CD14-positive monocyte (primary cell): ENCODE measurements at regions not wholly inside any gene's neighbourhood (a gene's known extent, or its start where the extent isn't known, plus 50 kb on each side); places are given as distances from the start of the nearest gene placed in this dataset.

Experiments used
- DNase-seq, 3 donors: peaks; one replicate each; pipeline ENCODE4 v3.0.0-alpha.2; 2011 to 2022
- H2AFZ ChIP-seq: 2 replicates; pipeline ENCODE4 v1.6.0; 2012; ENCODE audit warnings: mild to moderate bottlenecking, low read depth, low read length, inconsistent platforms; ENCODE audit not compliant: insufficient read depth, poor library complexity, severe bottlenecking
- H3K27ac ChIP-seq, 2 donors: 1 replicate in 1 of 2; 2 replicates in 1 of 2; pipeline ENCODE4 v1.5.1; 2012 to 2013; ENCODE audit warnings: low read length in 2 of 2, control low read depth in 1 of 2, inconsistent platforms in 1 of 2, low read depth in 1 of 2, mild to moderate bottlenecking in 1 of 2
- H3K27me3 ChIP-seq, 2 donors: one replicate each; pipeline versions ENCODE4 v1.6.0 to v1.6.1; 2011 to 2013; ENCODE audit warnings: low read length in 2 of 2; ENCODE audit not compliant: control insufficient read depth in 2 of 2, insufficient read depth in 2 of 2
- H3K36me3 ChIP-seq, 2 donors: replicated peaks in 1 of 2; 1 replicate in 1 of 2; 2 replicates in 1 of 2; pipeline versions ENCODE4 v1.5.1 to v1.6.1; 2012 to 2013; ENCODE audit warnings: low read length in 2 of 2, control low read depth in 1 of 2, inconsistent platforms in 1 of 2, mild to moderate bottlenecking in 1 of 2; ENCODE audit not compliant: insufficient read depth in 2 of 2, control insufficient read depth in 1 of 2
- H3K4me1 ChIP-seq, 2 donors: 1 replicate in 1 of 2; 2 replicates in 1 of 2; pipeline versions ENCODE4 v1.5.1 to v1.6.1; 2012 to 2013; ENCODE audit warnings: low read length in 2 of 2, control low read depth in 1 of 2, inconsistent platforms in 1 of 2, mild to moderate bottlenecking in 1 of 2, moderate library complexity in 1 of 2; ENCODE audit not compliant: insufficient read depth in 2 of 2, control insufficient read depth in 1 of 2
- H3K4me2 ChIP-seq: replicated peaks from 2 replicates; pipeline ENCODE3; 2012; ENCODE audit warnings: low read length, moderate library complexity, mild to moderate bottlenecking; ENCODE audit not compliant: poor library complexity, severe bottlenecking; ENCODE audit errors: extremely low read depth
- H3K4me3 ChIP-seq, 3 experiments: fragments of 200-600 bp in 1 of 3; sonication (generic) in 1 of 3; replicated peaks in 1 of 3; 1 replicate in 2 of 3; 2 replicates in 1 of 3; pipeline ENCODE4 v1.5.1; 2011 to 2013; ENCODE audit warnings: low read length in 3 of 3, mild to moderate bottlenecking in 3 of 3, control low read depth in 2 of 3, low read depth in 2 of 3, inconsistent platforms in 1 of 3, moderate library complexity in 1 of 3
- H3K79me2 ChIP-seq: 2 replicates; pipeline ENCODE4 v1.6.0; 2012; ENCODE audit warnings: mild to moderate bottlenecking, control low read depth, inconsistent platforms, low read length, moderate library complexity; ENCODE audit not compliant: insufficient read depth
- H3K9ac ChIP-seq: 2 replicates; pipeline ENCODE4 v1.6.0; 2017; ENCODE audit warnings: low read length, mild to moderate bottlenecking; ENCODE audit not compliant: insufficient read depth, poor library complexity, severe bottlenecking
- H3K9me3 ChIP-seq, 2 donors: replicated peaks in 1 of 2; 1 replicate in 1 of 2; 2 replicates in 1 of 2; pipeline versions ENCODE4 v1.5.1 to v1.6.1; 2012 to 2013; ENCODE audit warnings: low read length in 2 of 2, control low read depth in 1 of 2; ENCODE audit not compliant: control insufficient read depth in 1 of 2, insufficient read depth in 1 of 2
- H4K20me1 ChIP-seq: 2 replicates; pipeline ENCODE4 v1.6.0; 2012; ENCODE audit warnings: mild to moderate bottlenecking, low read length, control low read depth, moderate library complexity; ENCODE audit not compliant: insufficient read depth
- H3K27ac Mint-ChIP-seq, 7 donors: one replicate each; pipeline ENCODE4 v1.8.0; 2020; ENCODE audit warnings: mild to moderate bottlenecking in 7 of 7, mixed read lengths in 7 of 7, moderate library complexity in 6 of 7, inconsistent platforms in 2 of 7
- H3K27me3 Mint-ChIP-seq, 3 donors: one replicate each; pipeline ENCODE4 v1.8.0; 2021 to 2022; ENCODE audit warnings: low read depth in 3 of 3, mild to moderate bottlenecking in 3 of 3, mixed read lengths in 3 of 3, moderate library complexity in 3 of 3, inconsistent platforms in 1 of 3
- H3K36me3 Mint-ChIP-seq, 2 donors: one replicate each; pipeline ENCODE4 v1.8.0; 2020; ENCODE audit warnings: mixed read lengths in 2 of 2, inconsistent platforms in 1 of 2, mild to moderate bottlenecking in 1 of 2
- H3K4me1 Mint-ChIP-seq: one replicate; pipeline ENCODE4 v1.8.0; 2020; ENCODE audit warnings: mild to moderate bottlenecking, mixed read lengths
- H3K4me3 Mint-ChIP-seq, 2 donors: one replicate each; pipeline ENCODE4 v1.8.0; 2020; ENCODE audit warnings: mild to moderate bottlenecking in 2 of 2, mixed read lengths in 2 of 2, moderate library complexity in 1 of 2
- H3K9me3 Mint-ChIP-seq, 7 donors: one replicate each; pipeline ENCODE4 v1.8.0; 2020 to 2022; ENCODE audit warnings: mixed read lengths in 7 of 7, mild to moderate bottlenecking in 6 of 7, moderate library complexity in 6 of 7, inconsistent platforms in 2 of 7
- CTCF ChIP-seq: fragments of 200-600 bp; IDR thresholded peaks from one replicate; pipeline ENCODE4 v1.8.0; 2022; ENCODE audit warnings: antibody characterized with exemption, mild to moderate bottlenecking
- WGBS: methylation state at CpG from one replicate; pipeline ENCODE4 v1.1.5; 2013; ENCODE audit warnings: missing lambda C conversion rate; ENCODE audit not compliant: insufficient coverage; 5-methylcytosine and 5-hydroxymethylcytosine counted together
- intact Hi-C, 2 donors: fragments of 100-400 bp; cut with micrococcal nuclease; formaldehyde crosslinking; loops; one replicate each; pipeline versions ENCODE4 v1.15.0 to v1.15.1; 2023

- H3K9me3 ChIP-seq, result no peaks in the 10 kb centered on the region
- peaks cover 0 to 2% (median 1%) of the 10 kb centered on the region in 3 donors for H3K27me3 Mint-ChIP-seq
- H3K4me3 ChIP-seq, result no peak overlapping the region
- no peak overlapping the region for H3K9ac ChIP-seq
- WGBS, result 100% methylated on average over 1 of the region's 3 CpGs
- H2AFZ ChIP-seq, result no peak overlapping the region
- no peak overlapping the region for H3K4me3 Mint-ChIP-seq
- H3K27me3 ChIP-seq, result no peaks in the 10 kb centered on the region
- H3K27ac Mint-ChIP-seq, result no peak overlapping the region
- no peaks in the 10 kb centered on the region for H3K36me3 ChIP-seq
- H3K4me1 Mint-ChIP-seq, result peaks cover 4% of the 10 kb centered on the region
- H3K4me2 ChIP-seq, result no peak overlapping the region
- no peak for DNase-seq
- no peaks in the 10 kb centered on the region for H3K36me3 Mint-ChIP-seq
- no peaks in the 10 kb centered on the region for H3K79me2 ChIP-seq
- no peak for TF ChIP-seq CTCF
- intact Hi-C loops, result no loop called here
- H4K20me1 ChIP-seq, result no peaks in the 10 kb centered on the region
- peaks cover 0 to 5% (median 2%) of the 10 kb centered on the region in 7 donors for H3K9me3 Mint-ChIP-seq
- no peaks in the 10 kb centered on the region for H3K4me1 ChIP-seq
- H3K27ac ChIP-seq, result no peak overlapping the region
These were observed 204.2 kb upstream of the SESN3 start for GRCh38 chr11:95435192-95435591.

GRCh38 chr11:95434489-95435057, 203.6 kb upstream of the SESN3 start:
- Mint-ChIP-seq H3K27ac (no peak overlapping the region), H3K9me3 (peaks cover 0 to 5% (median 2%) of the 10 kb centered on the region in 7 donors), H3K27me3 (peaks cover 0 to 2% (median 1%) of the 10 kb centered on the region in 3 donors), H3K4me1 (peaks cover 4% of the 10 kb centered on the region), H3K36me3 (no peaks in the 10 kb centered on the region), H3K4me3 (no peak overlapping the region)
- H3K4me1 ChIP-seq, result no peaks in the 10 kb centered on the region
- no peak for DNase-seq
- WGBS, result no CpG with 5 or more reads among the region's 1 CpG
- intact Hi-C loops, result no loop called here
- no peak overlapping the region for H3K4me2 ChIP-seq
- H3K9me3 ChIP-seq, result no peaks in the 10 kb centered on the region
- H3K9ac ChIP-seq, result no peak overlapping the region
- no peak overlapping the region for H3K27ac ChIP-seq
- H3K36me3 ChIP-seq, result no peaks in the 10 kb centered on the region
- H2AFZ ChIP-seq, result no peak overlapping the region
- H3K27me3 ChIP-seq, result no peaks in the 10 kb centered on the region
- TF ChIP-seq CTCF, result no peak
- no peak overlapping the region for H3K4me3 ChIP-seq
- H3K79me2 ChIP-seq, result no peaks in the 10 kb centered on the region
- H4K20me1 ChIP-seq, result no peaks in the 10 kb centered on the region
